Gastrocnemius medialis (tissue), 4 donors: ENCODE measurements at regions not wholly inside any gene's neighbourhood (a gene's known extent, or its start where the extent isn't known, plus 50 kb on each side); places are given as distances from the start of the nearest gene placed in this dataset.

Experiments used
- POLR2A ChIP-seq, 2 donors: fragments of 450-650 bp; IDR thresholded peaks; one replicate each; pipeline ENCODE4 v1.6.1; 2017; ENCODE audit warnings: antibody characterized with exemption in 2 of 2, mild to moderate bottlenecking in 2 of 2, moderate library complexity in 2 of 2
- TF ChIP-seq, protein P1 (sequence below), 5 experiments: fragments of 450-650 bp in 3 of 5; fragments of 200-600 bp in 2 of 5; sonication (generic) in 2 of 5; IDR thresholded peaks in 4 of 5; conservative IDR thresholded peaks in 1 of 5; 1 replicate in 4 of 5; 2 replicates in 1 of 5; pipeline ENCODE4 v1.5.1; 2016 to 2019; ENCODE audit warnings: antibody characterized with exemption in 5 of 5, mild to moderate bottlenecking in 3 of 5, moderate library complexity in 3 of 5

DNA sequence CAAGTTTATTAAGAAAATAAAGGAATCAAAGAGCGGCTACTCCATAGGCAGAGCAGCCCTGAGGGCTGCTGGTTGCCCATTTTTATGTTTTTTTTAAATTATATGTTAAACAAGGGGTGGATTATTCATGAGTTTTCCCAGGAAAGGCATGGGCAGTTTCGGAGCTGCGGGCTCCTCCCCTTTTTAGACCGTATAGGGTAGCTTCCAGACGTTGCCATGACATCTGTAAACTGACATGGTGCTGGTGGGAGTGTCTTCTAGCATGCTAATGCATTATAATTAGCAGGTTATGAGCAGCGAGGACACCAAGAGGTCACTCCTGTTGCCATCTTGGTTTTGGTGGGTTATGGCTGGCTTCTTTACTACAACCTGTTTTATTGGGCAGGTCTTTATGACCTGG is 301.8 kb downstream of the TFAP2C start:
- TF ChIP-seq, protein P1, sequence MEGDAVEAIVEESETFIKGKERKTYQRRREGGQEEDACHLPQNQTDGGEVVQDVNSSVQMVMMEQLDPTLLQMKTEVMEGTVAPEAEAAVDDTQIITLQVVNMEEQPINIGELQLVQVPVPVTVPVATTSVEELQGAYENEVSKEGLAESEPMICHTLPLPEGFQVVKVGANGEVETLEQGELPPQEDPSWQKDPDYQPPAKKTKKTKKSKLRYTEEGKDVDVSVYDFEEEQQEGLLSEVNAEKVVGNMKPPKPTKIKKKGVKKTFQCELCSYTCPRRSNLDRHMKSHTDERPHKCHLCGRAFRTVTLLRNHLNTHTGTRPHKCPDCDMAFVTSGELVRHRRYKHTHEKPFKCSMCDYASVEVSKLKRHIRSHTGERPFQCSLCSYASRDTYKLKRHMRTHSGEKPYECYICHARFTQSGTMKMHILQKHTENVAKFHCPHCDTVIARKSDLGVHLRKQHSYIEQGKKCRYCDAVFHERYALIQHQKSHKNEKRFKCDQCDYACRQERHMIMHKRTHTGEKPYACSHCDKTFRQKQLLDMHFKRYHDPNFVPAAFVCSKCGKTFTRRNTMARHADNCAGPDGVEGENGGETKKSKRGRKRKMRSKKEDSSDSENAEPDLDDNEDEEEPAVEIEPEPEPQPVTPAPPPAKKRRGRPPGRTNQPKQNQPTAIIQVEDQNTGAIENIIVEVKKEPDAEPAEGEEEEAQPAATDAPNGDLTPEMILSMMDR (IDR thresholded peaks at IDR 0.05 in 4 of 5, conservative IDR thresholded peaks at IDR 0.05 in 1 of 5): no peak
- TF ChIP-seq POLR2A (IDR thresholded peaks at IDR 0.05): no peak
